ENCODE measurements at regions not wholly inside any gene's neighbourhood (a gene's known extent, or its start where the extent isn't known, plus 50 kb on each side); places are given as distances from the start of the nearest gene placed in this dataset.

DNA sequence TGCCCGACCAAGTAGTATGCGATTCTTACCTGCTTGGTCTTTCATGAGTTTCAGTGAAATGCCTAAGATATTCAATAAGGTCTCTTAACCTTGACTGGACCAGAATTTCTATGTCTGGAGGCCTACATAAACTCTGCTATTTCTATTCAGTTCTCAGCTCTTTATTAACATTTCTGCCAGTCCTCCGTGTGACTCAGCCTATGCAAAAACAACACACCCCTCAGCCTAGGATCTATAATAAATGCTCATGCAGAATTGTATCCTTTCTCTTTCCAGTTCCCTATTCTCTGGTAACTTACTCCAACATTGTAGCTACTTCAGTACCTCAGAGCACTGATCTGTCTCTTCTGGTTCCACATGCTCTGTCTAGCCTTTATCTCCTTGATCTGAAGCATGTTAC lies 1507.4 kb downstream of the CDH11 start:
- in situ Hi-C loops (cut with HindIII; ENCODE audit: low pct_unique_long_range_greater_than_20kb, low sequenced_read_pairs) (no loop called here), intact Hi-C loops (cut with micrococcal nuclease; ENCODE audit: unreplicated experiment) (no loop called here)
- ChIA-PET CTCF (no interaction called here), POLR2A (no interaction called here)
- H3K4me1 ChIP-seq (ENCODE audit: control insufficient read depth, insufficient read depth, low read length) = no peaks in the 10 kb centered on the region
- no peak for DNase-seq (ENCODE audit: low read depth, low spot score)
- no peak for ATAC-seq
- H3K4me3 ChIP-seq (ENCODE audit: low read depth in 2 of 2, low read length in 2 of 2) = no peak overlapping the region
- no peaks in the 10 kb centered on the region for H3K27me3 ChIP-seq (ENCODE audit: control insufficient read depth, insufficient read depth, low read length)
- no peaks in the 10 kb centered on the region for H3K9me3 ChIP-seq (ENCODE audit: control insufficient read depth, insufficient read depth, low read depth, low read length)
- TF ChIP-seq REST (IDR thresholded peaks at IDR 0.05; ENCODE audit: insufficient read depth in 1 of 2, low read depth in 2 of 2, low read length in 1 of 2) (no peak), TCF7L2 (IDR thresholded peaks at IDR 0.05; ENCODE audit: low read depth, low read length) (no peak)
- TF ChIP-seq, protein P1, sequence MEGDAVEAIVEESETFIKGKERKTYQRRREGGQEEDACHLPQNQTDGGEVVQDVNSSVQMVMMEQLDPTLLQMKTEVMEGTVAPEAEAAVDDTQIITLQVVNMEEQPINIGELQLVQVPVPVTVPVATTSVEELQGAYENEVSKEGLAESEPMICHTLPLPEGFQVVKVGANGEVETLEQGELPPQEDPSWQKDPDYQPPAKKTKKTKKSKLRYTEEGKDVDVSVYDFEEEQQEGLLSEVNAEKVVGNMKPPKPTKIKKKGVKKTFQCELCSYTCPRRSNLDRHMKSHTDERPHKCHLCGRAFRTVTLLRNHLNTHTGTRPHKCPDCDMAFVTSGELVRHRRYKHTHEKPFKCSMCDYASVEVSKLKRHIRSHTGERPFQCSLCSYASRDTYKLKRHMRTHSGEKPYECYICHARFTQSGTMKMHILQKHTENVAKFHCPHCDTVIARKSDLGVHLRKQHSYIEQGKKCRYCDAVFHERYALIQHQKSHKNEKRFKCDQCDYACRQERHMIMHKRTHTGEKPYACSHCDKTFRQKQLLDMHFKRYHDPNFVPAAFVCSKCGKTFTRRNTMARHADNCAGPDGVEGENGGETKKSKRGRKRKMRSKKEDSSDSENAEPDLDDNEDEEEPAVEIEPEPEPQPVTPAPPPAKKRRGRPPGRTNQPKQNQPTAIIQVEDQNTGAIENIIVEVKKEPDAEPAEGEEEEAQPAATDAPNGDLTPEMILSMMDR (IDR thresholded peaks at IDR 0.05) = no peak
- no peak overlapping the region for H3K27ac ChIP-seq (ENCODE audit: low read length)
- no peaks in the 10 kb centered on the region for H3K36me3 ChIP-seq (ENCODE audit: control insufficient read depth, insufficient read depth, low read length)
- BruUV-seq (replicated peaks) = no TSS peak

DNA sequence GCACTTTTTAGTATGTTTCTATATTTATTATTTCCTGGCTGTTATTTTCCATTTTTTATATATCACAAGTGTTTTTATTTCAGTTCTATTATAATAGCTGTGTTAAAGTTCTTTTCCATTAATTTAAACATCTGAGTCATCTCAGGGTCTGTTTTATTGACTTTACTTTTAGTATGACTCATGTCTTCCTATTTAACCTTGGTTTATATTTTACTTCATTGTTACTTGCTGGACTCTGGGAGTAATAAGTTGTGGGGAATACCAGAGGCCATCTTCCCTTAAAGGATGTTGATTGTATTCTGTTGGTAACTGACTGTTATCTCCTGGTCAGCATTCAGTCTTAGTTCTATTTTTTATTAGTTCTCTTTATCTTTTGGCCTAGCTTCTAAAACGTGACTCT lies 1508.2 kb downstream of the CDH11 start:
- H3K4me1 ChIP-seq (ENCODE audit: control insufficient read depth, insufficient read depth, low read length) = no peaks in the 10 kb centered on the region
- H3K27ac ChIP-seq (ENCODE audit: low read length) = no peak overlapping the region
- POLR2A ChIA-PET = no interaction called here
- H3K9me3 ChIP-seq (ENCODE audit: control insufficient read depth, insufficient read depth, low read depth, low read length) = no peaks in the 10 kb centered on the region
- DNase-seq (ENCODE audit: low read depth, low spot score) (no peak), ATAC-seq (no peak)
- no peak overlapping the region for H3K4me3 ChIP-seq (ENCODE audit: low read depth in 2 of 2, low read length in 2 of 2)
- no TSS peak for BruUV-seq (replicated peaks)
- TF ChIP-seq SIN3A (IDR thresholded peaks at IDR 0.05; ENCODE audit: borderline replicate concordance, insufficient read depth, low read depth, low read length) (no peak), POLR2AphosphoS5 (IDR thresholded peaks at IDR 0.05; ENCODE audit: low read depth, low read length) (no peak), REST (IDR thresholded peaks at IDR 0.05; ENCODE audit: insufficient read depth in 1 of 2, low read depth in 2 of 2, low read length in 1 of 2) (no peak), TCF7L2 (IDR thresholded peaks at IDR 0.05; ENCODE audit: low read depth, low read length) (no peak)
- TF ChIP-seq, protein P1 (IDR thresholded peaks at IDR 0.05) = no peak
- intact Hi-C loops (cut with micrococcal nuclease; ENCODE audit: unreplicated experiment) (no loop called here), in situ Hi-C loops (cut with HindIII; ENCODE audit: low pct_unique_long_range_greater_than_20kb, low sequenced_read_pairs) (no loop called here)
- no peaks in the 10 kb centered on the region for H3K36me3 ChIP-seq (ENCODE audit: control insufficient read depth, insufficient read depth, low read length)
- CTCF ChIA-PET = no interaction called here
- H3K27me3 ChIP-seq (ENCODE audit: control insufficient read depth, insufficient read depth, low read length) = no peaks in the 10 kb centered on the region
